Myocyte (in vitro differentiated cells): ENCODE measurements at regions not wholly inside any gene's neighbourhood (a gene's known extent, or its start where the extent isn't known, plus 50 kb on each side); places are given as distances from the start of the nearest gene placed in this dataset.

Source experiments
- DNase-seq: peaks from one replicate; pipeline ENCODE4 v3.0.0-alpha.2; 2012; ENCODE audit warnings: low read depth

- peak; percentile 22 for DNase-seq
These were observed 647.2 kb upstream of the CXADR start for GRCh38 chr21:16865632-16866031.

- DNase-seq: no peak
These were observed 646.0 kb upstream of the CXADR start for GRCh38 chr21:16866851-16867250.

GRCh38 chr21:16870103-16870502, 642.7 kb upstream of the CXADR start:
- no peak for DNase-seq

GRCh38 chr21:16872616-16873015, 640.2 kb upstream of the CXADR start:
- no peak for DNase-seq

- no peak for DNase-seq
These were observed 639.7 kb upstream of the CXADR start for GRCh38 chr21:16873176-16873575.

GRCh38 chr21:16873596-16873995, 639.2 kb upstream of the CXADR start:
- DNase-seq: no peak

GRCh38 chr21:16879479-16879878, 633.4 kb upstream of the CXADR start:
- DNase-seq: no peak

- peak; percentile 36 for DNase-seq
These were observed 621.0 kb upstream of the CXADR start for GRCh38 chr21:16891821-16892220.

- DNase-seq: no peak
These were observed 612.2 kb upstream of the CXADR start for GRCh38 chr21:16900685-16901084.

- peak; percentile 26 for DNase-seq
These were observed 604.8 kb upstream of the CXADR start for GRCh38 chr21:16908077-16908476.

GRCh38 chr21:16910435-16911165, 602.2 kb upstream of the CXADR start:
- DNase-seq: no peak

GRCh38 chr21:16911166-16911607, 601.7 kb upstream of the CXADR start:
- DNase-seq: no peak

- DNase-seq: peak; percentile 28
These were observed 600.8 kb upstream of the CXADR start for GRCh38 chr21:16912075-16912474.

GRCh38 chr21:16913010-16913409, 599.8 kb upstream of the CXADR start:
- peak; percentile 3 for DNase-seq

GRCh38 chr21:16928439-16928838, 584.4 kb upstream of the CXADR start:
- no peak for DNase-seq

- DNase-seq: no peak
These were observed 580.5 kb upstream of the CXADR start for GRCh38 chr21:16932314-16932713.

- DNase-seq: peak; percentile 2
These were observed 570.1 kb upstream of the CXADR start for GRCh38 chr21:16942703-16943102.

- no peak for DNase-seq
These were observed 569.6 kb upstream of the CXADR start for GRCh38 chr21:16943231-16943630.

GRCh38 chr21:16945580-16945979, 567.3 kb upstream of the CXADR start:
- DNase-seq: no peak

GRCh38 chr21:16956824-16957223, 556.0 kb upstream of the CXADR start:
- no peak for DNase-seq

GRCh38 chr21:16965424-16965823, 547.4 kb upstream of the CXADR start:
- no peak for DNase-seq

GRCh38 chr21:16968436-16968835, 544.4 kb upstream of the CXADR start:
- no peak for DNase-seq

GRCh38 chr21:16969636-16970035, 543.2 kb upstream of the CXADR start:
- no peak for DNase-seq

- no peak for DNase-seq
These were observed 538.8 kb upstream of the CXADR start for GRCh38 chr21:16974060-16974459.
